GM21447 (cell line): ENCODE measurements at regions not wholly inside any gene's neighbourhood (a gene's known extent, or its start where the extent isn't known, plus 50 kb on each side); places are given as distances from the start of the nearest gene placed in this dataset.
"Not testable (repeated sequence)": the region's sequence is repeated elsewhere in the genome, so short reads cannot be mapped to it uniquely, and the experiment has no call there.

Experiments used
- ATAC-seq: cut with Tn5 transposase; IDR thresholded peaks from one replicate; pipeline ENCODE4 v1.9.1; 2021; ENCODE audit not compliant: unreplicated experiment

- no peak for ATAC-seq
Observed at GRCh38 chr14:58878439-58879139, 240.8 kb downstream of the DACT1 start.

- ATAC-seq, result no peak
Observed at GRCh38 chr14:58881433-58881832, 243.7 kb downstream of the DACT1 start.

GRCh38 chr14:58882577-58883018 is 244.8 kb downstream of the DACT1 start:
- ATAC-seq, result no peak

- no peak for ATAC-seq
Observed at GRCh38 chr14:58884442-58884841, 246.7 kb downstream of the DACT1 start.

GRCh38 chr14:58887931-58888330 is 250.2 kb downstream of the DACT1 start:
- ATAC-seq, result no peak

DNA sequence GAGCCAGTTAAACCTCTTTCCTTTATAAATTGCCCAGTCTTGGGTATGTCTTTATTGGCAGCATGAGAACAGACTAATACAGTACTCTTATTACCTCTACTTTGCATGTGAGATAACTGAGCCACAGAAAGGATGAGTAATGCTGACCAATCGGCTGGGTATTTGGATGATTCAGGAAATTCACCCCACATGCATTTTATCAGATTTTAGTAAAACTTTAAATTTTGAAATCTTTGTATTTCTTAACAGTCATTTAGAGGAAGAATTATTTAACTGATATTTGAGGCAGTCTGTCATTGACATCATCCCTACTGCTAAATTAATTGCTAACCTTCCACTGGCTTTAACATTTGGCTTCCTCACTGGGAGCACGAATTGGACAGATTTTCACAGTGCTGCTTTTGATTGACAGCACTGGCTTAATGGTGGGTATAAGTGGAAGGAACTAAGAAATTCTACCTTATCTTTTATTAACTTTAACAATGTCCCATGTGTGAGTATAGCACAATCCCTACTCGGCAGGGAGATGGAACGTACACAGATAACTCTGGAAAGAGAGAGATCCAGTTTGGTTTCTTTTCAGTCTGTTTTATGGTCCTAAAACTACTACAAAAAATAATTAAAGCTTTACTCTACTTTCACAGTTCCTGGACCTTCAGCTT is 261.0 kb downstream of the DACT1 start:
- no peak for ATAC-seq

- no peak for ATAC-seq
Observed at GRCh38 chr14:58899317-58899713, 261.6 kb downstream of the DACT1 start.

- ATAC-seq, result no peak
Observed at GRCh38 chr14:58901826-58902225, 264.1 kb downstream of the DACT1 start.

GRCh38 chr14:58904776-58905175 is 267.0 kb downstream of the DACT1 start:
- no peak for ATAC-seq

GRCh38 chr14:58907803-58908202 is 270.0 kb downstream of the DACT1 start:
- no peak for ATAC-seq

- no peak for ATAC-seq
Observed at GRCh38 chr14:58912287-58912686, 274.5 kb downstream of the DACT1 start.

- ATAC-seq, result no peak
Observed at GRCh38 chr14:58912799-58913432, 275.2 kb downstream of the DACT1 start.

DNA sequence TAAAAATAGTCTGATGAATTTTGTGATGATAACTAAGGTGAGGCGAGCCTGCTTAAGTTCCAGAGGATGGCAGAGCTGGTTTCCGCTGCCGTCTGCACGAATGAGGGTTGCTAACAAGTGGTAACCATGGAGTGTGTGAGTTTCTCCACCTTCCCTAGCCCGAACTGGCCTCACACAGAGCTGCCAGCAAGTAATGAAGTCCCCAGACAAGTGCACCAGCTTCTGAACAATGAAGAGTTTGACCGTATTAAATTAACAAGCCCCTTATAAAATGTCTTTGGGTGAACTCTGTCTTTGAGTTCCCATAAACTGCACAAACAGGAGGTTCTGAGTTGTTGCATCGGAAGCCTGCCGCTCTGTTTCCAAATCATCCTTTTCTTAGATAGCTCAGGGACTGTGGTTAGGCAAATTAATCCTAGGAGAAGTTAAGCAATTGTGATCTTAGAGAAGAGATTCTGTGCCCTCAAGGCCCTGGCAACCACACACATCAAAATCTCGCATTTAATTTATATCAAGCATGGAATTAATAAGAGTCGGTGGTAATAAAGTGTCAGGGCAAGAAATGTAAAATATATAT is 274.1 kb upstream of the DAAM1 start:
- no peak for ATAC-seq

GRCh38 chr14:58915646-58916045 is 272.8 kb upstream of the DAAM1 start:
- ATAC-seq, result no peak

- no peak for ATAC-seq
Observed at GRCh38 chr14:58918066-58918738, 270.3 kb upstream of the DAAM1 start.

DNA sequence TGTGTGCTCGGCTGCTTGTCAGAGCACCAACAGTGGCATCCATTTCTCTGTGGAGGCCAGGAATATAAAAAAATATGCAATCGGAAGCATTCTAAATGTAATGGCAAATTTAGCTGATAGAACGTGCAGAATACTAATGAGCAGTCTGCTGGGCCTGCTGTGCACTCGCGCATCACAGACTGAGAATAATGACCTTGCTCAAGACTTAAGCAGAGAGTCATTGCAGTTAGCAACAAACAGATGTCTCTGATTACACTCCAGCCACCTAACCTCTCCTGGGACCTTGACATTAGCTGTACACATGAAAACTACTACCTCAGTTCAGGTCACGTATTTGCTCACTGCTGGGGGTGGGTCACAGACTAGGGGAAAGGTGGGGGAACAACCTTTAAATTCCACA is 269.2 kb upstream of the DAAM1 start:
- no peak for ATAC-seq

DNA sequence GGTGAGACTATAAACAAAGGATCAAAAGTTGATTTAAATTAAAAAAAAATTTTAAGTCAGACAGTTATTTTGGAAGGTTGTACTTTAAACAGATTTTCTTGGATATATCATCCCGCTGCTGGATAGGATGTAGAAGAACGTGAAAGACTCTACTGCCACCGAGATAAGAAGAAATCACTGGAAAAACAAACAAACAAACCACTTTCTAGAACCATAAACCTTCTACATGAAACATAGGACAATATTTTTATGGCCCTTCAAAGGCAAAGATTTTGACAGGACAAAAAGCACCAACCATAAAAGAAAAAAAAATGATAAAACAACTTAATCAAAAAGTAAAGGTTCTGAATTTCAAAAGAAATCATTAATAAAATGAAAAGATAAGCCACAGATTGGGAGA is 268.2 kb upstream of the DAAM1 start:
- no peak for ATAC-seq

GRCh38 chr14:58922201-58922940 is 266.1 kb upstream of the DAAM1 start:
- ATAC-seq, result not testable (repeated sequence)

DNA sequence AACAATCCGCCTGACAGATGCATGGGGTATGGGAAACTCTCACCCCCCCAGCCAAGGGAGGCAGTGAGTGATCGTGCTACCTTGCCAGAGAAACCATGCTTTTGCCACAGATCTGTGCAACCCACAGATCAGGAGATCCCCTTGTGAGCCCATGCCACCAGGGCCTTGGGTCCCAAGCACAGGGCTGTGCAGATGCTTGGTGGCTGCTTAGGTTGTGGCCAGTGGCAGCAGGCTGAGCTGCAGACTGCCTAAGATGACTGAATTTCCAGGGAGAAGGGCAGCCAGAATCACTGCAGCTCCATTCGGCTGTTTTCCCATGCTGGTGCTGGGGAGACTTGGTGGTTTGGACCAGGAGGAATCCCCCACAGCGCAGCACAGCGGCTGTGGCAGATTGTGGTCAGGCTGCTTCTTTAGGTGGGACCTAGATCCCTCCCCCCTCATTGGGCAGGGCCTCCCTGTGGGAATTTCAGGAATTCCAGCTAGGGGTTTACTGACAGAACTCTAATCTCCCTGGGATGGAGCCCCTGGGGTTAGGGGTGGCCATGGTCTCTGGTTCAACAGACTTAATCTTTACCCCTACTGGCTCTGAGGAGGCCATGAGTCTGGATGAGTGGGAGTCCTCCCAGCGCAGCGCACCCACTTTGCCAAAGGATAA is 264.6 kb upstream of the DAAM1 start:
- ATAC-seq, result no peak

- ATAC-seq, result no peak
Observed at GRCh38 chr14:58941629-58942028, 246.8 kb upstream of the DAAM1 start.
